Vagina (tissue), 2 donors: ENCODE measurements at regions not wholly inside any gene's neighbourhood (a gene's known extent, or its start where the extent isn't known, plus 50 kb on each side); places are given as distances from the start of the nearest gene placed in this dataset.

Source experiments
- DNase-seq, 2 donors: peaks; one replicate each; pipeline ENCODE4 v3.0.0-alpha.2; 2017; ENCODE audit errors: extremely low spot score in 2 of 2
- H3K27ac ChIP-seq: fragments of 200-600 bp; sonication (generic); one replicate; pipeline ENCODE4 v1.5.1; 2019
- H3K27me3 ChIP-seq: fragments of 200-600 bp; sonication (generic); one replicate; pipeline ENCODE4 v1.5.1; 2019
- H3K36me3 ChIP-seq, 2 donors: fragments of 200-600 bp; sonication (generic); one replicate each; pipeline ENCODE4 v1.5.1; 2017 to 2019
- H3K4me1 ChIP-seq: fragments of 200-600 bp; sonication (generic); one replicate; pipeline ENCODE4 v1.5.1; 2019
- H3K4me3 ChIP-seq, 2 donors: fragments of 200-600 bp; sonication (generic); 1 replicate in 1 of 2; 2 replicates in 1 of 2; pipeline ENCODE4 v1.5.1; 2016 to 2019
- H3K9me3 ChIP-seq: fragments of 200-600 bp; sonication (generic); one replicate; pipeline ENCODE4 v1.5.1; 2019
- CTCF ChIP-seq, 3 experiments: fragments of 450-650 bp in 2 of 3; fragments of 200-600 bp in 1 of 3; sonication (generic) in 1 of 3; IDR thresholded peaks; one replicate each; pipeline ENCODE4 v1.5.1; 2017 to 2019; ENCODE audit warnings: antibody characterized with exemption in 3 of 3, mild to moderate bottlenecking in 2 of 3, moderate library complexity in 2 of 3
- POLR2A ChIP-seq, 2 donors: fragments of 450-650 bp; IDR thresholded peaks; one replicate each; pipeline ENCODE4 v1.6.1; 2017; ENCODE audit warnings: antibody characterized with exemption in 2 of 2, mild to moderate bottlenecking in 2 of 2, moderate library complexity in 2 of 2
- POLR2AphosphoS5 ChIP-seq, 2 donors: sonication (generic); formaldehyde crosslinking; IDR thresholded peaks; one replicate each; pipeline ENCODE4 v1.9.0; 2017; ENCODE audit warnings: antibody characterized with exemption in 2 of 2, mild to moderate bottlenecking in 2 of 2, low read depth in 1 of 2; ENCODE audit not compliant: insufficient read depth in 1 of 2
- intact Hi-C: fragments of 100-400 bp; cut with DNase I; formaldehyde crosslinking; loops from one replicate; pipeline ENCODE4 v1.15.1; 2023

- no peak for DNase-seq
- peaks cover 35% of the 10 kb centered on the region for H3K4me1 ChIP-seq
- intact Hi-C loops: loop anchor here (10.0 kb wide), 3 partner anchors 596 to 806 kb away; partner anchors contain the start of gene JAG1
These were observed 596.8 kb upstream of the JAG1 start for GRCh38 chr20:11270566-11270965.

GRCh38 chr20:11271319-11271718 is 597.5 kb upstream of the JAG1 start:
- H3K27ac ChIP-seq: no peak overlapping the region
- H3K27me3 ChIP-seq: no peaks in the 10 kb centered on the region
- no peak for DNase-seq
- H3K4me1 ChIP-seq: peaks cover 35% of the 10 kb centered on the region
- intact Hi-C loops: loop anchor here (10.0 kb wide), 3 partner anchors 597 to 807 kb away; partner anchors contain the start of gene JAG1
- H3K4me3 ChIP-seq: no peak overlapping the region
- no peak for TF ChIP-seq POLR2A (IDR thresholded peaks at IDR 0.05)
- TF ChIP-seq POLR2AphosphoS5 (IDR thresholded peaks at IDR 0.05; ENCODE audit: insufficient read depth in 1 of 2, low read depth in 1 of 2): no peak
- TF ChIP-seq CTCF (IDR thresholded peaks at IDR 0.05): no peak
- H3K9me3 ChIP-seq: no peaks in the 10 kb centered on the region
- no peaks in the 10 kb centered on the region for H3K36me3 ChIP-seq

More at GRCh38 chr20:11270566-11270965, 596.8 kb upstream of the JAG1 start:
- H3K4me3 ChIP-seq: no peak overlapping the region
- no peak for TF ChIP-seq CTCF (IDR thresholded peaks at IDR 0.05)
- no peaks in the 10 kb centered on the region for H3K27me3 ChIP-seq
- H3K27ac ChIP-seq: no peak overlapping the region
- H3K9me3 ChIP-seq: no peaks in the 10 kb centered on the region
- no peaks in the 10 kb centered on the region for H3K36me3 ChIP-seq

- Histone ChIP-seq H3K4me1 (peaks cover 29% of the 10 kb centered on the region), H3K4me3 (no peak overlapping the region), H3K27ac (no peak overlapping the region), H3K9me3 (no peaks in the 10 kb centered on the region), H3K27me3 (no peaks in the 10 kb centered on the region), H3K36me3 (no peaks in the 10 kb centered on the region)
- intact Hi-C loops: loop anchor here (10.0 kb wide), 3 partner anchors 597 to 807 kb away; partner anchors contain the start of gene JAG1
- no peak for DNase-seq
- TF ChIP-seq CTCF (IDR thresholded peaks at IDR 0.05): no peak
- no peak for TF ChIP-seq POLR2AphosphoS5 (IDR thresholded peaks at IDR 0.05; ENCODE audit: insufficient read depth in 1 of 2, low read depth in 1 of 2)
- no peak for TF ChIP-seq POLR2A (IDR thresholded peaks at IDR 0.05)
These were observed 598.3 kb upstream of the JAG1 start for GRCh38 chr20:11271920-11272594.

- no peaks in the 10 kb centered on the region for H3K36me3 ChIP-seq
- peaks cover 12% of the 10 kb centered on the region for H3K4me1 ChIP-seq
- intact Hi-C loops: loop anchor here (10.0 kb wide), 3 partner anchors 599 to 809 kb away; partner anchors contain the start of gene JAG1
- no peak overlapping the region for H3K4me3 ChIP-seq
- no peak for DNase-seq
- TF ChIP-seq POLR2AphosphoS5 (IDR thresholded peaks at IDR 0.05; ENCODE audit: insufficient read depth in 1 of 2, low read depth in 1 of 2) (peak in 1 of 2 donors; percentile 72), CTCF (IDR thresholded peaks at IDR 0.05) (peak in 2 of 3 experiments; percentile 26 to 35), POLR2A (IDR thresholded peaks at IDR 0.05) (no peak)
- H3K27me3 ChIP-seq: no peaks in the 10 kb centered on the region
- no peak overlapping the region for H3K27ac ChIP-seq
- no peaks in the 10 kb centered on the region for H3K9me3 ChIP-seq
These were observed 600.4 kb upstream of the JAG1 start for GRCh38 chr20:11274141-11274594.

- no peaks in the 10 kb centered on the region for H3K27me3 ChIP-seq
- no peaks in the 10 kb centered on the region for H3K36me3 ChIP-seq
- intact Hi-C loops: loop anchor here (10.0 kb wide), 3 partner anchors 601 to 811 kb away; partner anchors contain the start of gene JAG1
- H3K27ac ChIP-seq: no peak overlapping the region
- H3K9me3 ChIP-seq: no peaks in the 10 kb centered on the region
- H3K4me3 ChIP-seq: no peak overlapping the region
- H3K4me1 ChIP-seq: peaks cover 12% of the 10 kb centered on the region
- no peak for DNase-seq
- TF ChIP-seq CTCF (IDR thresholded peaks at IDR 0.05) (no peak), POLR2A (IDR thresholded peaks at IDR 0.05) (no peak), POLR2AphosphoS5 (IDR thresholded peaks at IDR 0.05; ENCODE audit: insufficient read depth in 1 of 2, low read depth in 1 of 2) (no peak)
These were observed 601.9 kb upstream of the JAG1 start for GRCh38 chr20:11275740-11276139.
